HepG2 (cell line): ENCODE measurements at regions not wholly inside any gene's neighbourhood (a gene's known extent, or its start where the extent isn't known, plus 50 kb on each side); places are given as distances from the start of the nearest gene placed in this dataset.

ENCODE experiments used
- CREM ChIP-seq, 2 experiments: sonication (generic) in 1 of 2; formaldehyde crosslinking in 1 of 2; IDR thresholded peaks; 2 replicates each; pipeline versions ENCODE4 v1.4.0 to v1.6.1; 2016 to 2020; ENCODE audit warnings: antibody characterized with exemption in 1 of 2, mild to moderate bottlenecking in 1 of 2, missing genetic modification reagents in 1 of 2
- HES4 ChIP-seq: sonication (generic); formaldehyde crosslinking; IDR thresholded peaks from 2 replicates; pipeline ENCODE4 v1.9.0; 2021; ENCODE audit warnings: mild to moderate bottlenecking, missing genetic modification reagents, borderline replicate concordance
- HNF4G ChIP-seq, 2 experiments: sonication (generic) in 1 of 2; formaldehyde crosslinking in 1 of 2; IDR thresholded peaks; 2 replicates each; pipeline versions ENCODE4 v1.4.0 to v1.6.1; 2011 to 2020; ENCODE audit warnings: borderline replicate concordance in 2 of 2, low read depth in 2 of 2, mild to moderate bottlenecking in 2 of 2, low read length in 1 of 2, missing genetic modification reagents in 1 of 2, moderate library complexity in 1 of 2
- MAZ ChIP-seq, 2 experiments: sonication (generic) in 1 of 2; formaldehyde crosslinking in 1 of 2; IDR thresholded peaks; 2 replicates each; pipeline versions ENCODE4 v1.5.0 to v1.6.1; 2012 to 2020; ENCODE audit warnings: low read depth in 2 of 2, mild to moderate bottlenecking in 2 of 2, borderline replicate concordance in 1 of 2, improper control_type of control experiment in 1 of 2, low read length in 1 of 2, missing genetic modification reagents in 1 of 2, moderate library complexity in 1 of 2
- MTF1 ChIP-seq: sonication (generic); formaldehyde crosslinking; IDR thresholded peaks from 2 replicates; pipeline ENCODE4 v1.5.0; 2020; ENCODE audit warnings: missing genetic modification reagents
- PAWR ChIP-seq: sonication (generic); formaldehyde crosslinking; IDR thresholded peaks from 2 replicates; pipeline ENCODE4 v1.4.0; 2020; ENCODE audit warnings: missing genetic modification reagents, mild to moderate bottlenecking, borderline replicate concordance
- POGK ChIP-seq: sonication (generic); formaldehyde crosslinking; conservative IDR thresholded peaks from 2 replicates; pipeline ENCODE4 v1.8.0; 2022; ENCODE audit warnings: mild to moderate bottlenecking, moderate library complexity, missing genetic modification reagents
- PPARG ChIP-seq: conservative IDR thresholded peaks from 2 replicates; pipeline ENCODE4 v1.6.1; 2016; ENCODE audit warnings: missing biosample characterization, missing genetic modification reagents
- TIGD3 ChIP-seq: sonication (generic); formaldehyde crosslinking; IDR thresholded peaks from 2 replicates; pipeline ENCODE4 v1.5.1; 2020; ENCODE audit warnings: mild to moderate bottlenecking, missing genetic modification reagents, borderline replicate concordance
- ZNF296 ChIP-seq: sonication (generic); formaldehyde crosslinking; conservative IDR thresholded peaks from 2 replicates; pipeline ENCODE4 v1.5.0; 2020; ENCODE audit warnings: mild to moderate bottlenecking, missing genetic modification reagents
- ZNF367 ChIP-seq: sonication (generic); formaldehyde crosslinking; IDR thresholded peaks from 2 replicates; pipeline ENCODE4 v1.4.0; 2020; ENCODE audit warnings: missing genetic modification reagents, borderline replicate concordance
- ZNF546 ChIP-seq: sonication (generic); formaldehyde crosslinking; conservative IDR thresholded peaks from 2 replicates; pipeline ENCODE4 v1.8.1; 2023; ENCODE audit warnings: mild to moderate bottlenecking, missing genetic modification reagents
- ZNF639 ChIP-seq: conservative IDR thresholded peaks from 2 replicates; pipeline ENCODE4 v1.6.1; 2018; ENCODE audit warnings: missing genetic modification reagents
- ZSCAN5A ChIP-seq: sonication (generic); formaldehyde crosslinking; IDR thresholded peaks from 2 replicates; pipeline ENCODE4 v1.8.0; 2022; ENCODE audit warnings: mild to moderate bottlenecking, missing genetic modification reagents, borderline replicate concordance
- TF ChIP-seq, protein P1 (sequence below), 2 experiments: sonication (generic) in 1 of 2; formaldehyde crosslinking in 1 of 2; IDR thresholded peaks; 2 replicates each; pipeline versions ENCODE4 v1.4.0 to v1.6.1; 2016 to 2020; ENCODE audit warnings: borderline replicate concordance in 1 of 2, low read depth in 1 of 2, mild to moderate bottlenecking in 1 of 2, missing genetic modification reagents in 1 of 2

DNA sequence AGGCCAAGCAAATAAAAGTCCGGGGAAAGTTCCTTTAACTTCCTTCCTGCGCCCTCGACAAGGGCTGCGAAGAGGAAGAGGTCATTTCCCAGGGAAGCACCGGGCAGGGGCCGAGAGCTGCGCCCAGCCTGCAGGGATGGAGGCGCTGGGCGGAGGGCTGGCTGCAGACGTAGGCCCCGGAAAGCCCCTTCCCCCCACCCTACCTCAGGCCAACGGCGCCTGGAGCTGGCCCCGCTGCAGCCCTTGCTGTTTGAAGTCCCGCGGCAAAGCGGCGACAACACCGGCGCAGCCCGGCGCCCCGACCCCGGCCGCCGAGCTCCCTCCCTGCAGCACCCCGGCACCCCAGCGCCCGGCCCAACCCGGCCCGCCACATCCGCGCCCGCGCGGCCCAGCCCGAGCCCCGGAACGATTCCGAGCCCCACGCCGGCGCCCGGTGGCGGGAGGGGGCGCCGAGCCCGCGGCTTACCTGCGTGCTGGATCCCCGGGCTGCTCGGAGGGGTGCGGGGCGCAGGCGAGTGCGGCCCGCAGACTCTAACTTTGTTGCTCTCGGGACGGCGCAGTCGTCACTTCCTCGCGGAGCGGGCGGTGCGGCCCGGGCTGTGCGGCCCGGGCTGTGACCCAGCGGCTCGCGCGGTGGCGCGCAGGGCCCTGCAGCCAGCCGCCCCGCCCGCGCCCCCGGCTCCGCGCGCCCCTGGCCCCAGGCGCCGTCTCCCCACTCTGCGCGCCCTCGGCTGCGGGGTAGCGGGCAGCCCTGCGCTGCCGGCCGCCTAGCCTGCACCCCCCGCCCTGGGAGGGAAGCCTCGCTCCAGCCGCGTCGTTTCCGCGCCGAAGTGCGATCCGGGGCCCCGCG lies 64.8 kb upstream of the PTGR2 start (continued):
- TF ChIP-seq, protein P1, sequence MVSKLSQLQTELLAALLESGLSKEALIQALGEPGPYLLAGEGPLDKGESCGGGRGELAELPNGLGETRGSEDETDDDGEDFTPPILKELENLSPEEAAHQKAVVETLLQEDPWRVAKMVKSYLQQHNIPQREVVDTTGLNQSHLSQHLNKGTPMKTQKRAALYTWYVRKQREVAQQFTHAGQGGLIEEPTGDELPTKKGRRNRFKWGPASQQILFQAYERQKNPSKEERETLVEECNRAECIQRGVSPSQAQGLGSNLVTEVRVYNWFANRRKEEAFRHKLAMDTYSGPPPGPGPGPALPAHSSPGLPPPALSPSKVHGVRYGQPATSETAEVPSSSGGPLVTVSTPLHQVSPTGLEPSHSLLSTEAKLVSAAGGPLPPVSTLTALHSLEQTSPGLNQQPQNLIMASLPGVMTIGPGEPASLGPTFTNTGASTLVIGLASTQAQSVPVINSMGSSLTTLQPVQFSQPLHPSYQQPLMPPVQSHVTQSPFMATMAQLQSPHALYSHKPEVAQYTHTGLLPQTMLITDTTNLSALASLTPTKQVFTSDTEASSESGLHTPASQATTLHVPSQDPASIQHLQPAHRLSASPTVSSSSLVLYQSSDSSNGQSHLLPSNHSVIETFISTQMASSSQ (IDR thresholded peaks at IDR 0.05; ENCODE audit: low read depth) = no peak
- TF ChIP-seq, protein P1 (CRISPR knock-in tag; IDR thresholded peaks at IDR 0.05; ENCODE audit: borderline replicate concordance) = no peak
- TF ChIP-seq HES4 (peak; percentile 55; the same call in 1 of the 2 replicates), MTF1 (CRISPR knock-in tag) (no peak), ZNF296 (CRISPR knock-in tag) (no peak), ZNF546 (CRISPR knock-in tag) (no peak), CREM (IDR thresholded peaks at IDR 0.05) (no peak), CREM (CRISPR knock-in tag; IDR thresholded peaks at IDR 0.05) (no peak), MAZ (IDR thresholded peaks at IDR 0.05; ENCODE audit: borderline replicate concordance, low read depth, low read length) (no peak), MAZ (CRISPR knock-in tag; IDR thresholded peaks at IDR 0.05; ENCODE audit: low read depth) (0 out of 2 replicates have a peak, but pooled peaks have one; percentile 47), PPARG (CRISPR knock-in tag) (no peak), ZSCAN5A (CRISPR knock-in tag) (no peak), ZNF367 (CRISPR knock-in tag) (no peak), ZNF639 (CRISPR knock-in tag) (0 out of 2 replicates have a peak, but pooled peaks have one; percentile 22), TIGD3 (CRISPR knock-in tag) (no peak), HNF4G (IDR thresholded peaks at IDR 0.05; ENCODE audit: borderline replicate concordance, low read depth, low read length) (no peak), HNF4G (CRISPR knock-in tag; IDR thresholded peaks at IDR 0.05; ENCODE audit: borderline replicate concordance, low read depth) (no peak), PAWR (CRISPR knock-in tag) (no peak), POGK (no peak)
